ENCODE measurements at regions not wholly inside any gene's neighbourhood (a gene's known extent, or its start where the extent isn't known, plus 50 kb on each side); places are given as distances from the start of the nearest gene placed in this dataset.

GRCh38 chr20:10724449-10725173, 50.8 kb upstream of the JAG1 start:
- Mint-ChIP-seq H3K36me3 (ENCODE audit: low read depth) (no peaks in the 10 kb centered on the region), H3K4me1 (peaks cover 21% of the 10 kb centered on the region; the same call in 2 of the 3 replicates), H3K4me3 (no peak overlapping the region), H3K27me3 (ENCODE audit: insufficient read depth, low read depth, poor library complexity) (peaks cover 6% of the 10 kb centered on the region), H3K9me3 (no peaks in the 10 kb centered on the region; the same call in 2 of the 3 replicates), H3K27ac (no peak overlapping the region)
- Histone ChIP-seq H3K9me2 (ENCODE audit: insufficient read depth) (peaks cover 27% of the 10 kb centered on the region), H4K20me1 (replicated peaks; ENCODE audit: insufficient read depth) (no peaks in the 10 kb centered on the region), H2AFZ (no peak overlapping the region), H3F3A (replicated peaks; ENCODE audit: low read depth) (no peaks in the 10 kb centered on the region), H3K27me3 (ENCODE audit: insufficient read depth) (no peaks in the 10 kb centered on the region), H3K4me3 (no peak overlapping the region), H3K36me3 (ENCODE audit: insufficient read depth) (no peaks in the 10 kb centered on the region), H3K4me2 (no peak overlapping the region), H3K27ac (ENCODE audit: low read depth) (no peak overlapping the region), H3K79me2 (replicated peaks; ENCODE audit: insufficient read depth) (no peaks in the 10 kb centered on the region), H3K4me1 (ENCODE audit: insufficient read depth) (peaks cover 5% of the 10 kb centered on the region)
- TF ChIP-seq ZNF462 (CRISPR knock-in tag; IDR thresholded peaks at IDR 0.05): no peak
- no peak for TF ChIP-seq ETS1 (IDR thresholded peaks at IDR 0.05)
- no peak for TF ChIP-seq EZH2phosphoT487 (IDR thresholded peaks at IDR 0.05; ENCODE audit: unreplicated experiment)
- TF ChIP-seq, protein P1, sequence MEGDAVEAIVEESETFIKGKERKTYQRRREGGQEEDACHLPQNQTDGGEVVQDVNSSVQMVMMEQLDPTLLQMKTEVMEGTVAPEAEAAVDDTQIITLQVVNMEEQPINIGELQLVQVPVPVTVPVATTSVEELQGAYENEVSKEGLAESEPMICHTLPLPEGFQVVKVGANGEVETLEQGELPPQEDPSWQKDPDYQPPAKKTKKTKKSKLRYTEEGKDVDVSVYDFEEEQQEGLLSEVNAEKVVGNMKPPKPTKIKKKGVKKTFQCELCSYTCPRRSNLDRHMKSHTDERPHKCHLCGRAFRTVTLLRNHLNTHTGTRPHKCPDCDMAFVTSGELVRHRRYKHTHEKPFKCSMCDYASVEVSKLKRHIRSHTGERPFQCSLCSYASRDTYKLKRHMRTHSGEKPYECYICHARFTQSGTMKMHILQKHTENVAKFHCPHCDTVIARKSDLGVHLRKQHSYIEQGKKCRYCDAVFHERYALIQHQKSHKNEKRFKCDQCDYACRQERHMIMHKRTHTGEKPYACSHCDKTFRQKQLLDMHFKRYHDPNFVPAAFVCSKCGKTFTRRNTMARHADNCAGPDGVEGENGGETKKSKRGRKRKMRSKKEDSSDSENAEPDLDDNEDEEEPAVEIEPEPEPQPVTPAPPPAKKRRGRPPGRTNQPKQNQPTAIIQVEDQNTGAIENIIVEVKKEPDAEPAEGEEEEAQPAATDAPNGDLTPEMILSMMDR (conservative IDR thresholded peaks at IDR 0.05; ENCODE audit: low read depth in 2 of 2): no peak
- TF ChIP-seq REST (IDR thresholded peaks at IDR 0.05; ENCODE audit: unreplicated experiment): no peak
- TF ChIP-seq NANOG (IDR thresholded peaks at IDR 0.05; ENCODE audit: borderline replicate concordance): no peak
- TF ChIP-seq POLR2AphosphoS5 (IDR thresholded peaks at IDR 0.05; ENCODE audit: low read depth): no peak
- TF ChIP-seq JUNB (IDR thresholded peaks at IDR 0.05; ENCODE audit: unreplicated experiment): no peak
- no peak for TF ChIP-seq EZH2 (IDR thresholded peaks at IDR 0.05; ENCODE audit: low read depth, unreplicated experiment)
- no peak for TF ChIP-seq CREB1 (CRISPR knock-in tag; IDR thresholded peaks at IDR 0.05; ENCODE audit: low read depth)
- TF ChIP-seq ZNF331 (CRISPR knock-in tag; IDR thresholded peaks at IDR 0.05; ENCODE audit: low read depth): no peak
- DNase-seq (ENCODE audit: low spot score) (no peak), ATAC-seq (no peak)

All from GM23338 (cell line).